Liver (tissue), 8 donors: ENCODE measurements at regions not wholly inside any gene's neighbourhood (a gene's known extent, or its start where the extent isn't known, plus 50 kb on each side); places are given as distances from the start of the nearest gene placed in this dataset.

ENCODE experiments used
- DNase-seq: peaks from one replicate; pipeline ENCODE4 v3.0.0-alpha.2; 2017; ENCODE audit warnings: low spot score
- H3K27ac ChIP-seq, 2 donors: one replicate each; pipeline ENCODE4 v1.7.0; 2013; ENCODE audit warnings: inconsistent platforms in 2 of 2, low read length in 2 of 2, control low read depth in 1 of 2, low read depth in 1 of 2, mild to moderate bottlenecking in 1 of 2
- H3K27me3 ChIP-seq, 4 donors: one replicate each; pipeline versions ENCODE4 v1.6.1 to v1.7.0; 2013; ENCODE audit warnings: low read length in 3 of 4, inconsistent platforms in 1 of 4, mild to moderate bottlenecking in 1 of 4, moderate library complexity in 1 of 4; ENCODE audit not compliant: control insufficient read depth in 4 of 4, insufficient read depth in 4 of 4
- H3K36me3 ChIP-seq, 4 donors: one replicate each; pipeline versions ENCODE4 v1.6.1 to v1.7.0; 2013; ENCODE audit warnings: low read length in 3 of 4, mild to moderate bottlenecking in 3 of 4, low read depth in 1 of 4, moderate library complexity in 1 of 4; ENCODE audit not compliant: control insufficient read depth in 4 of 4, insufficient read depth in 3 of 4
- H3K4me1 ChIP-seq, 4 donors: one replicate each; pipeline versions ENCODE4 v1.6.1 to v1.7.0; 2013; ENCODE audit warnings: low read length in 3 of 4, mild to moderate bottlenecking in 3 of 4, moderate library complexity in 1 of 4; ENCODE audit not compliant: control insufficient read depth in 4 of 4, insufficient read depth in 4 of 4
- H3K4me3 ChIP-seq, 3 donors: one replicate each; pipeline versions ENCODE4 v1.6.1 to v1.7.0; 2013; ENCODE audit warnings: low read length in 3 of 3, control low read depth in 1 of 3, low read depth in 1 of 3, mild to moderate bottlenecking in 1 of 3
- H3K9ac ChIP-seq, 2 donors: one replicate each; pipeline ENCODE4 v1.7.0; 2013; ENCODE audit warnings: low read length in 2 of 2, mild to moderate bottlenecking in 2 of 2, moderate library complexity in 2 of 2, control low read depth in 1 of 2, low read depth in 1 of 2
- H3K9me3 ChIP-seq, 4 donors: one replicate each; pipeline versions ENCODE4 v1.6.1 to v1.7.0; 2013; ENCODE audit warnings: low read length in 3 of 4; ENCODE audit not compliant: control insufficient read depth in 4 of 4
- ATF3 ChIP-seq: IDR thresholded peaks from 2 replicates; pipeline ENCODE4 v1.6.1; 2016; ENCODE audit warnings: antibody characterized with exemption
- CTCF ChIP-seq: fragments of 150-350 bp; IDR thresholded peaks from 2 replicates; pipeline ENCODE4 v1.5.1; 2017; ENCODE audit warnings: improper control_type of control experiment, low read depth, low read length; ENCODE audit not compliant: missing input control
- EGR1 ChIP-seq, 2 donors: IDR thresholded peaks; 2 replicates each; pipeline ENCODE4 v1.6.1; 2016 to 2018; ENCODE audit warnings: antibody characterized with exemption in 2 of 2, low read depth in 2 of 2
- FOXA1 ChIP-seq: IDR thresholded peaks from 2 replicates; pipeline ENCODE4 v1.6.1; 2016; ENCODE audit warnings: antibody characterized with exemption
- FOXA2 ChIP-seq: IDR thresholded peaks from 2 replicates; pipeline ENCODE4 v1.6.1; 2016; ENCODE audit warnings: antibody characterized with exemption
- GABPA ChIP-seq, 2 donors: IDR thresholded peaks in 1 of 2; conservative IDR thresholded peaks in 1 of 2; 2 replicates each; pipeline ENCODE4 v1.6.1; 2016; ENCODE audit warnings: antibody characterized with exemption in 2 of 2, mild to moderate bottlenecking in 1 of 2, moderate library complexity in 1 of 2
- HNF4A ChIP-seq, 2 donors: conservative IDR thresholded peaks; 2 replicates each; pipeline ENCODE4 v1.6.1; 2016; ENCODE audit warnings: antibody characterized with exemption in 2 of 2, mild to moderate bottlenecking in 2 of 2
- HNF4G ChIP-seq: IDR thresholded peaks from 2 replicates; pipeline ENCODE4 v1.6.1; 2016; ENCODE audit warnings: antibody characterized with exemption
- JUND ChIP-seq, 2 donors: IDR thresholded peaks; 2 replicates each; pipeline ENCODE4 v1.6.1; 2016; ENCODE audit warnings: antibody characterized with exemption in 2 of 2
- MAX ChIP-seq: IDR thresholded peaks from 2 replicates; pipeline ENCODE4 v1.6.1; 2016; ENCODE audit warnings: antibody characterized with exemption
- NR2F2 ChIP-seq: IDR thresholded peaks from 2 replicates; pipeline ENCODE4 v1.6.1; 2016; ENCODE audit warnings: antibody characterized with exemption
- RAD21 ChIP-seq, 2 donors: IDR thresholded peaks; 2 replicates each; pipeline ENCODE4 v1.6.1; 2016; ENCODE audit warnings: antibody characterized with exemption in 2 of 2, mild to moderate bottlenecking in 2 of 2
- REST ChIP-seq: IDR thresholded peaks from 2 replicates; pipeline ENCODE4 v1.6.1; 2016; ENCODE audit warnings: antibody characterized with exemption, mild to moderate bottlenecking
- RXRA ChIP-seq, 2 donors: IDR thresholded peaks; 2 replicates each; pipeline ENCODE4 v1.6.1; 2017 to 2018; ENCODE audit warnings: antibody characterized with exemption in 2 of 2, mild to moderate bottlenecking in 1 of 2
- SP1 ChIP-seq: IDR thresholded peaks from 2 replicates; pipeline ENCODE4 v1.6.1; 2018; ENCODE audit warnings: antibody characterized with exemption, mild to moderate bottlenecking
- TAF1 ChIP-seq: conservative IDR thresholded peaks from 2 replicates; pipeline ENCODE4 v1.6.1; 2016; ENCODE audit warnings: antibody characterized with exemption, mild to moderate bottlenecking
- YY1 ChIP-seq: IDR thresholded peaks from 2 replicates; pipeline ENCODE4 v1.6.1; 2016; ENCODE audit warnings: antibody characterized with exemption, mild to moderate bottlenecking
- ZBTB33 ChIP-seq: IDR thresholded peaks from 2 replicates; pipeline ENCODE4 v1.6.1; 2016; ENCODE audit warnings: antibody characterized with exemption
- WGBS: extraction: QIAGEN DNeasy Blood & Tissue Kit; methylation state at CpG from one replicate; pipeline ENCODE4 v1.1.7; 2013; 5-methylcytosine and 5-hydroxymethylcytosine counted together
- donor health status: healthy.
- donor health status: healthy.
- donor health status: healthy.
- donor health status: healthy.
- donor health status: healthy.

- Histone ChIP-seq H3K36me3 (no peaks in the 10 kb centered on the region), H3K27me3 (no peaks in the 10 kb centered on the region), H3K9me3 (peaks cover 0 to 2% (median 0%) of the 10 kb centered on the region in 4 donors), H3K4me3 (no peak overlapping the region), H3K27ac (no peak overlapping the region), H3K4me1 (no peaks in the 10 kb centered on the region), H3K9ac (no peak overlapping the region)
- no peak for TF ChIP-seq GABPA (IDR thresholded peaks at IDR 0.05 in 1 of 2, conservative IDR thresholded peaks at IDR 0.05 in 1 of 2)
- no peak for TF ChIP-seq ZBTB33
- no peak for TF ChIP-seq TAF1
- no peak for DNase-seq
- 46% methylated on average over 2 of the region's 2 CpGs for WGBS
Observed at GRCh38 chr6:74259981-74260380, 564.0 kb downstream of the CD109 start.

- H3K36me3 ChIP-seq, result no peaks in the 10 kb centered on the region
- H3K27me3 ChIP-seq, result no peaks in the 10 kb centered on the region
- no peak overlapping the region for H3K27ac ChIP-seq
- no peak overlapping the region for H3K9ac ChIP-seq
- TF ChIP-seq YY1 (no peak), RXRA (IDR thresholded peaks at IDR 0.05) (no peak), NR2F2 (no peak), JUND (IDR thresholded peaks at IDR 0.05) (no peak), ZBTB33 (no peak), EGR1 (IDR thresholded peaks at IDR 0.05; ENCODE audit: low read depth in 2 of 2) (no peak), TAF1 (no peak), REST (no peak), CTCF (no peak), HNF4G (no peak), MAX (no peak), ATF3 (no peak), FOXA1 (no peak), SP1 (no peak), GABPA (IDR thresholded peaks at IDR 0.05 in 1 of 2, conservative IDR thresholded peaks at IDR 0.05 in 1 of 2) (no peak), RAD21 (IDR thresholded peaks at IDR 0.05) (no peak), FOXA2 (no peak), HNF4A (conservative IDR thresholded peaks at IDR 0.05) (no peak)
- DNase-seq, result no peak
- H3K4me3 ChIP-seq, result no peak overlapping the region
- no peaks in the 10 kb centered on the region for H3K9me3 ChIP-seq
- WGBS, result 29% methylated on average over 2 of the region's 2 CpGs
- no peaks in the 10 kb centered on the region for H3K4me1 ChIP-seq
Observed at GRCh38 chr6:74256781-74257180, 560.8 kb downstream of the CD109 start.
